Activated naive CD8-positive, alpha-beta T cell treated with anti-CD3 and anti-CD28 coated beads for 36 hours (primary cell): ENCODE measurements at regions not wholly inside any gene's neighbourhood (a gene's known extent, or its start where the extent isn't known, plus 50 kb on each side); places are given as distances from the start of the nearest gene placed in this dataset.

Experiments
- DNase-seq: peaks from one replicate; pipeline ENCODE4 v3.0.0; 2021
- H3K27ac Mint-ChIP-seq: one replicate; pipeline ENCODE4 v1.8.0; 2022; ENCODE audit warnings: mild to moderate bottlenecking, moderate library complexity, mixed read lengths
- H3K27me3 Mint-ChIP-seq: one replicate; pipeline ENCODE4 v1.8.0; 2022; ENCODE audit warnings: mild to moderate bottlenecking, mixed read lengths
- H3K36me3 Mint-ChIP-seq: one replicate; pipeline ENCODE4 v1.8.0; 2021; ENCODE audit warnings: mild to moderate bottlenecking, mixed read lengths
- H3K4me1 Mint-ChIP-seq: one replicate; pipeline ENCODE4 v1.8.0; 2021; ENCODE audit warnings: mixed read lengths
- H3K4me3 Mint-ChIP-seq: one replicate; pipeline ENCODE4 v1.8.0; 2022; ENCODE audit warnings: mild to moderate bottlenecking, moderate library complexity, mixed read lengths
- H3K9me3 Mint-ChIP-seq: one replicate; pipeline ENCODE4 v1.8.0; 2022; ENCODE audit warnings: mixed read lengths

GRCh38 chr7:68425377-68425776, 1172.9 kb upstream of the AUTS2 start:
- Mint-ChIP-seq H3K27me3 (no peaks in the 10 kb centered on the region), H3K4me3 (no peak overlapping the region), H3K9me3 (peaks cover 7% of the 10 kb centered on the region), H3K4me1 (no peaks in the 10 kb centered on the region), H3K36me3 (no peaks in the 10 kb centered on the region), H3K27ac (no peak overlapping the region)
- DNase-seq, result no peak

- no peaks in the 10 kb centered on the region for H3K36me3 Mint-ChIP-seq
Observed at GRCh38 chr7:68429411-68430117, 1168.7 kb upstream of the AUTS2 start.

GRCh38 chr7:68432585-68432984, 1165.7 kb upstream of the AUTS2 start:
- Mint-ChIP-seq H3K36me3 (no peaks in the 10 kb centered on the region), H3K9me3 (peaks cover 25% of the 10 kb centered on the region), H3K4me3 (no peak overlapping the region), H3K4me1 (no peaks in the 10 kb centered on the region), H3K27me3 (no peaks in the 10 kb centered on the region), H3K27ac (no peak overlapping the region)
- DNase-seq, result no peak

More at GRCh38 chr7:68429411-68430117, 1168.7 kb upstream of the AUTS2 start:
- H3K4me1 Mint-ChIP-seq, result no peaks in the 10 kb centered on the region
- DNase-seq, result no peak
- H3K27me3 Mint-ChIP-seq, result no peaks in the 10 kb centered on the region
- peaks cover 15% of the 10 kb centered on the region for H3K9me3 Mint-ChIP-seq
- no peak overlapping the region for H3K4me3 Mint-ChIP-seq
- H3K27ac Mint-ChIP-seq, result no peak overlapping the region

- no peak overlapping the region for H3K4me3 Mint-ChIP-seq
- no peak overlapping the region for H3K27ac Mint-ChIP-seq
- no peaks in the 10 kb centered on the region for H3K4me1 Mint-ChIP-seq
- DNase-seq, result no peak
- H3K9me3 Mint-ChIP-seq, result peaks cover 28% of the 10 kb centered on the region
- H3K36me3 Mint-ChIP-seq, result no peaks in the 10 kb centered on the region
- H3K27me3 Mint-ChIP-seq, result no peaks in the 10 kb centered on the region
Observed at GRCh38 chr7:68433462-68434070, 1164.7 kb upstream of the AUTS2 start.

GRCh38 chr7:68434857-68435256, 1163.4 kb upstream of the AUTS2 start:
- H3K4me3 Mint-ChIP-seq, result no peak overlapping the region
- no peak overlapping the region for H3K27ac Mint-ChIP-seq
- no peaks in the 10 kb centered on the region for H3K36me3 Mint-ChIP-seq
- DNase-seq, result no peak
- no peaks in the 10 kb centered on the region for H3K27me3 Mint-ChIP-seq
- no peaks in the 10 kb centered on the region for H3K4me1 Mint-ChIP-seq
- H3K9me3 Mint-ChIP-seq, result peaks cover 32% of the 10 kb centered on the region

- no peak overlapping the region for H3K27ac Mint-ChIP-seq
- no peaks in the 10 kb centered on the region for H3K27me3 Mint-ChIP-seq
- H3K9me3 Mint-ChIP-seq, result peaks cover 29% of the 10 kb centered on the region
- no peak for DNase-seq
- no peaks in the 10 kb centered on the region for H3K36me3 Mint-ChIP-seq
- H3K4me3 Mint-ChIP-seq, result no peak overlapping the region
- no peaks in the 10 kb centered on the region for H3K4me1 Mint-ChIP-seq
Observed at GRCh38 chr7:68438016-68438415, 1160.3 kb upstream of the AUTS2 start.

GRCh38 chr7:68438811-68439210, 1159.5 kb upstream of the AUTS2 start:
- no peaks in the 10 kb centered on the region for H3K27me3 Mint-ChIP-seq
- H3K36me3 Mint-ChIP-seq, result no peaks in the 10 kb centered on the region
- DNase-seq, result no peak
- no peaks in the 10 kb centered on the region for H3K4me1 Mint-ChIP-seq
- H3K4me3 Mint-ChIP-seq, result no peak overlapping the region
- no peak overlapping the region for H3K27ac Mint-ChIP-seq
- peaks cover 29% of the 10 kb centered on the region for H3K9me3 Mint-ChIP-seq

GRCh38 chr7:68439897-68440296, 1158.4 kb upstream of the AUTS2 start:
- H3K9me3 Mint-ChIP-seq, result peaks cover 23% of the 10 kb centered on the region
- no peaks in the 10 kb centered on the region for H3K36me3 Mint-ChIP-seq
- H3K4me1 Mint-ChIP-seq, result no peaks in the 10 kb centered on the region
- no peak overlapping the region for H3K4me3 Mint-ChIP-seq
- DNase-seq, result no peak
- H3K27me3 Mint-ChIP-seq, result no peaks in the 10 kb centered on the region
- no peak overlapping the region for H3K27ac Mint-ChIP-seq

- DNase-seq, result no peak
- no peaks in the 10 kb centered on the region for H3K4me1 Mint-ChIP-seq
- no peak overlapping the region for H3K4me3 Mint-ChIP-seq
- H3K9me3 Mint-ChIP-seq, result peaks cover 25% of the 10 kb centered on the region
- H3K27ac Mint-ChIP-seq, result no peak overlapping the region
- H3K36me3 Mint-ChIP-seq, result no peaks in the 10 kb centered on the region
- no peaks in the 10 kb centered on the region for H3K27me3 Mint-ChIP-seq
Observed at GRCh38 chr7:68440866-68441265, 1157.4 kb upstream of the AUTS2 start.

- Mint-ChIP-seq H3K4me3 (no peak overlapping the region), H3K27me3 (no peaks in the 10 kb centered on the region), H3K4me1 (no peaks in the 10 kb centered on the region), H3K9me3 (peaks cover 24% of the 10 kb centered on the region), H3K36me3 (no peaks in the 10 kb centered on the region), H3K27ac (no peak overlapping the region)
- DNase-seq, result no peak
Observed at GRCh38 chr7:68441645-68442044, 1156.6 kb upstream of the AUTS2 start.

- no peak overlapping the region for H3K4me3 Mint-ChIP-seq
- no peaks in the 10 kb centered on the region for H3K4me1 Mint-ChIP-seq
- H3K9me3 Mint-ChIP-seq, result peaks cover 17% of the 10 kb centered on the region
- no peaks in the 10 kb centered on the region for H3K36me3 Mint-ChIP-seq
- H3K27ac Mint-ChIP-seq, result no peak overlapping the region
- DNase-seq, result no peak
- H3K27me3 Mint-ChIP-seq, result no peaks in the 10 kb centered on the region
Observed at GRCh38 chr7:68442931-68443631, 1155.2 kb upstream of the AUTS2 start.

GRCh38 chr7:68444042-68444441, 1154.2 kb upstream of the AUTS2 start:
- H3K9me3 Mint-ChIP-seq, result peaks cover 17% of the 10 kb centered on the region
- H3K4me1 Mint-ChIP-seq, result no peaks in the 10 kb centered on the region
- H3K27me3 Mint-ChIP-seq, result no peaks in the 10 kb centered on the region
- no peak overlapping the region for H3K27ac Mint-ChIP-seq
- no peaks in the 10 kb centered on the region for H3K36me3 Mint-ChIP-seq
- DNase-seq, result no peak
- H3K4me3 Mint-ChIP-seq, result no peak overlapping the region

- no peaks in the 10 kb centered on the region for H3K36me3 Mint-ChIP-seq
- no peak overlapping the region for H3K27ac Mint-ChIP-seq
- no peaks in the 10 kb centered on the region for H3K27me3 Mint-ChIP-seq
- H3K4me3 Mint-ChIP-seq, result no peak overlapping the region
- peaks cover 17% of the 10 kb centered on the region for H3K9me3 Mint-ChIP-seq
- no peaks in the 10 kb centered on the region for H3K4me1 Mint-ChIP-seq
- no peak for DNase-seq
Observed at GRCh38 chr7:68444956-68445355, 1153.3 kb upstream of the AUTS2 start.

GRCh38 chr7:68446183-68446582, 1152.1 kb upstream of the AUTS2 start:
- Mint-ChIP-seq H3K9me3 (peaks cover 17% of the 10 kb centered on the region), H3K36me3 (no peaks in the 10 kb centered on the region), H3K27me3 (no peaks in the 10 kb centered on the region), H3K27ac (no peak overlapping the region), H3K4me3 (no peak overlapping the region), H3K4me1 (no peaks in the 10 kb centered on the region)
- DNase-seq, result no peak

GRCh38 chr7:68449099-68449498, 1149.2 kb upstream of the AUTS2 start:
- DNase-seq, result no peak
- Mint-ChIP-seq H3K4me3 (no peak overlapping the region), H3K27me3 (no peaks in the 10 kb centered on the region), H3K4me1 (no peaks in the 10 kb centered on the region), H3K9me3 (peaks cover 18% of the 10 kb centered on the region), H3K36me3 (peaks cover 3% of the 10 kb centered on the region), H3K27ac (no peak overlapping the region)

GRCh38 chr7:68449816-68450215, 1148.5 kb upstream of the AUTS2 start:
- Mint-ChIP-seq H3K9me3 (peaks cover 18% of the 10 kb centered on the region), H3K4me3 (no peak overlapping the region), H3K36me3 (peaks cover 3% of the 10 kb centered on the region), H3K27me3 (no peaks in the 10 kb centered on the region), H3K27ac (no peak overlapping the region), H3K4me1 (no peaks in the 10 kb centered on the region)
- no peak for DNase-seq
